K562 (cell line): ENCODE measurements at regions not wholly inside any gene's neighbourhood (a gene's known extent, or its start where the extent isn't known, plus 50 kb on each side); places are given as distances from the start of the nearest gene placed in this dataset.

Experiments used
- GTF2A2 ChIP-seq: IDR thresholded peaks from 2 replicates; pipeline ENCODE4 v1.6.1; 2016; ENCODE audit warnings: mild to moderate bottlenecking, missing genetic modification characterization, missing compliant biosample characterization
- POLR2B ChIP-seq: fragments of 450-650 bp; IDR thresholded peaks from 2 replicates; pipeline ENCODE4 v1.6.1; 2018; ENCODE audit warnings: low read depth; ENCODE audit not compliant: partially characterized antibody
- PRPF4 ChIP-seq: fragments of 200-400 bp; formaldehyde crosslinking; IDR thresholded peaks from one replicate; pipeline ENCODE4 v1.6.1; 2017; ENCODE audit warnings: low read length, low read depth, mild to moderate bottlenecking; ENCODE audit not compliant: insufficient read depth, poor library complexity, severe bottlenecking
- RBM34 ChIP-seq: fragments of 200-400 bp; formaldehyde crosslinking; IDR thresholded peaks from 2 replicates; pipeline ENCODE4 v1.6.1; 2018; ENCODE audit warnings: low read length, borderline replicate concordance; ENCODE audit not compliant: insufficient read depth
- RFX1 ChIP-seq: fragments of 450-650 bp; IDR thresholded peaks from 2 replicates; pipeline ENCODE4 v1.6.1; 2016; ENCODE audit warnings: mild to moderate bottlenecking, moderate library complexity
- TFAM ChIP-seq: fragments of 250-450 bp; sonication (Bioruptor Pico); conservative IDR thresholded peaks from 2 replicates; pipeline ENCODE4 v1.5.0; 2021; ENCODE audit warnings: mild to moderate bottlenecking, moderate library complexity
- ZKSCAN1 ChIP-seq: fragments of 150-350 bp; IDR thresholded peaks from 2 replicates; pipeline ENCODE4 v1.6.1; 2016; ENCODE audit warnings: low read depth, low read length
- ZNF184 ChIP-seq: sonication (generic); formaldehyde crosslinking; IDR thresholded peaks from 2 replicates; pipeline ENCODE4 v1.5.0; 2020; ENCODE audit warnings: missing genetic modification reagents
- ZNF57 ChIP-seq: fragments of 450-650 bp; formaldehyde crosslinking; IDR thresholded peaks from 2 replicates; pipeline ENCODE4 v1.4.0; 2020; ENCODE audit warnings: mild to moderate bottlenecking, moderate library complexity
- TF ChIP-seq, protein P1 (sequence below), 2 experiments: fragments of 450-650 bp; IDR thresholded peaks; 2 replicates each; pipeline ENCODE4 v1.6.1; 2016; ENCODE audit warnings: mild to moderate bottlenecking in 2 of 2, borderline replicate concordance in 1 of 2, low read depth in 1 of 2, moderate library complexity in 1 of 2
- TF ChIP-seq, protein P2 (sequence below), 3 experiments: fragments of 200-800 bp in 1 of 3; fragments of 250-450 bp in 1 of 3; fragments of 450-650 bp in 1 of 3; sonication (Bioruptor Pico) in 1 of 3; sonication (Bioruptor generic) in 1 of 3; formaldehyde crosslinking in 1 of 3; IDR thresholded peaks; 2 replicates each; pipeline versions ENCODE4 v1.6.1 to v1.8.0; 2016 to 2022; ENCODE audit warnings: mild to moderate bottlenecking in 2 of 3, missing genetic modification characterization in 2 of 3, missing compliant biosample characterization in 1 of 3, moderate library complexity in 1 of 3
- TF ChIP-seq, protein P3 (sequence below): fragments of 200-800 bp; sonication (Bioruptor generic); IDR thresholded peaks from 2 replicates; pipeline ENCODE4 v1.6.1; 2017; ENCODE audit warnings: missing genetic modification characterization, missing compliant biosample characterization

DNA sequence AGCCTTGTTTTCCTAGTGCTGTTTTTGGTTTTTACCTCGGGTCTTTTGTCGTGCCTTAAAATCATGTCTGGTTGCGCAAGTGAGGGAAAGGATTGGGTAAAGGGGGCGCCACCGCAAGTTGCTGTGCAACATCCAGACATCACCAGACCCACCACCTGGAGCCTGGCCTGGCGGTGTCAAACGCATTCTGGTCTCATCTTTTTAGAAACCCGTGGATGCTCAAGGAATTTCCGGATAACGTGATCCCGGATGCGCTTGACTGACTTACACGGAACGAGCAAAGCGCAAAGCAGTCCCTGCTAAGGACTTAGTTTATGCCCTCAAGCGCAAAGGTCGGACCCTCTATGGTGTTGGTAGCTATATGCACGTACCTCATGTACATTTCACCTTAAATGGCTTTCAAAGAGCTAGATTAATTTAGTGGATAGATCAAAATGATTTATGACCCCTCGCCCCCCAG, 105.2 kb downstream of the OR2B2 start (continued):
- TF ChIP-seq, protein P1, sequence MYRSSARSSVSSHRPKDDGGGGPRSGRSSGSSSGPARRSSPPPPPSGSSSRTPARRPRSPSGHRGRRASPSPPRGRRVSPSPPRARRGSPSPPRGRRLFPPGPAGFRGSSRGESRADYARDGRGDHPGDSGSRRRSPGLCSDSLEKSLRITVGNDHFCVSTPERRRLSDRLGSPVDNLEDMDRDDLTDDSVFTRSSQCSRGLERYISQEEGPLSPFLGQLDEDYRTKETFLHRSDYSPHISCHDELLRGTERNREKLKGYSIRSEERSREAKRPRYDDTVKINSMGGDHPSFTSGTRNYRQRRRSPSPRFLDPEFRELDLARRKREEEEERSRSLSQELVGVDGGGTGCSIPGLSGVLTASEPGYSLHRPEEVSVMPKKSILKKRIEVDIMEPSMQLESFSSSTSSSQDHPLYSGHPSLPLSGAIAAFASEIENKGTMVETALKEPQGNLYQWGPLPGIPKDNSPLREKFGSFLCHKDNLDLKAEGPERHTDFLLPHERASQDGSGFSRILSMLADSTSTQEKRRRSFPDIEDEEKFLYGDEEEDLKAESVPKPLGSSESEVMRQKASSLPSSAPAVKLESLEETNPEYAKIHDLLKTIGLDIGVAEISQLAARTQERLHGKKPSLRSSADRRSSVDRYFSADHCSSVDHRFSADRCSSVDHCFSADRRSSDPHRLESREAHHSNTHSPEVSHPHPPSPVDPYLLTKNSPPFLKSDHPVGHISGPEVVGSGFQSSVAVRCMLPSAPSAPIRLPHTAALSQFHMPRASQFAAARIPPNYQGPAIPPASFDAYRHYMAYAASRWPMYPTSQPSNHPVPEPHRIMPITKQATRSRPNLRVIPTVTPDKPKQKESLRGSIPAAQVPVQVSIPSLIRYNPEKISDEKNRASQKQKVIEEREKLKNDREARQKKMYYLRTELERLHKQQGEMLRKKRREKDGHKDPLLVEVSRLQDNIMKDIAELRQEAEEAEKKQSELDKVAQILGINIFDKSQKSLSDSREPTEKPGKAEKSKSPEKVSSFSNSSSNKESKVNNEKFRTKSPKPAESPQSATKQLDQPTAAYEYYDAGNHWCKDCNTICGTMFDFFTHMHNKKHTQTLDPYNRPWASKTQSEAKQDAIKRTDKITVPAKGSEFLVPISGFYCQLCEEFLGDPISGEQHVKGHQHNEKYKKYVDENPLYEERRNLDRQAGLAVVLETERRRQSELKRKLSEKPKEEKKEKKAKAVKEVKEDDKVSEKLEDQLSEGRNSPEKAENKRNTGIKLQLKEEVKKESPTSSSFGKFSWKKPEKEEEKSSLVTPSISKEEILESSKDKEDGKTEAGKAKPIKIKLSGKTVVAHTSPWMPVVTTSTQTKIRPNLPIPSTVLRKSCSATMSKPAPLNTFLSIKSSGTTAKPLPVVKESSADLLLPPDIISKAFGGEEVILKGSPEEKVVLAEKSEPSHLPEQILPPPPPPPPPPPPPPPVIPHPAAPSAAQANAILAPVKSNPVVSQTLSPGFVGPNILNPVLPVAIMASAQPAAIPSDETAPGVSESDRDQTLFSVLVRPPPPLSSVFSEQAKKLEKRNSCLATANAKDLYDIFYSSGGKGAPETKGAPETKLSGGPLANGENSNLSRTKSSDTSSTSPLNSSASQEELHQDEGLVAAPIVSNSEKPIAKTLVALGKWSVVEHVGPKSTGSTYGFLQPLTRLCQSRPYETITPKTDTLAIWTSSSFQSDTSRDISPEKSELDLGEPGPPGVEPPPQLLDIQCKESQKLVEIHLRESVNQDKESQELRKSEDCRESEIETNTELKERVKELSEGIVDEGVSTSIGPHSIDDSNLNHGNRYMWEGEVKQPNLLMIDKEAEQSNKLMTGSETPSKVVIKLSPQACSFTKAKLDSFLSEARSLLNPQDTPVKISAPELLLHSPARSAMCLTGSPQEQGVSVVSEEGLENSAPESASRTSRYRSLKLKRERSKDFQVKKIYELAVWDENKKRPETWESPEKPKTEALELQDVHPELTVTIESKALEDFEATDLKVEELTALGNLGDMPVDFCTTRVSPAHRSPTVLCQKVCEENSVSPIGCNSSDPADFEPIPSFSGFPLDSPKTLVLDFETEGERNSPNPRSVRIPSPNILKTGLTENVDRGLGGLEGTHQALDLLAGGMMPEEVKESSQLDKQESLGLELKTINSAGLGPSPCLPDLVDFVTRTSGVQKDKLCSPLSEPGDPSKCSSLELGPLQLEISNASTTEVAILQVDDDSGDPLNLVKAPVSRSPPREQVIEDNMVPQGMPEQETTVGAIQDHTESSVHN (IDR thresholded peaks at IDR 0.05; ENCODE audit: borderline replicate concordance in 1 of 2, low read depth in 1 of 2) = no peak
- TF ChIP-seq, protein P2, sequence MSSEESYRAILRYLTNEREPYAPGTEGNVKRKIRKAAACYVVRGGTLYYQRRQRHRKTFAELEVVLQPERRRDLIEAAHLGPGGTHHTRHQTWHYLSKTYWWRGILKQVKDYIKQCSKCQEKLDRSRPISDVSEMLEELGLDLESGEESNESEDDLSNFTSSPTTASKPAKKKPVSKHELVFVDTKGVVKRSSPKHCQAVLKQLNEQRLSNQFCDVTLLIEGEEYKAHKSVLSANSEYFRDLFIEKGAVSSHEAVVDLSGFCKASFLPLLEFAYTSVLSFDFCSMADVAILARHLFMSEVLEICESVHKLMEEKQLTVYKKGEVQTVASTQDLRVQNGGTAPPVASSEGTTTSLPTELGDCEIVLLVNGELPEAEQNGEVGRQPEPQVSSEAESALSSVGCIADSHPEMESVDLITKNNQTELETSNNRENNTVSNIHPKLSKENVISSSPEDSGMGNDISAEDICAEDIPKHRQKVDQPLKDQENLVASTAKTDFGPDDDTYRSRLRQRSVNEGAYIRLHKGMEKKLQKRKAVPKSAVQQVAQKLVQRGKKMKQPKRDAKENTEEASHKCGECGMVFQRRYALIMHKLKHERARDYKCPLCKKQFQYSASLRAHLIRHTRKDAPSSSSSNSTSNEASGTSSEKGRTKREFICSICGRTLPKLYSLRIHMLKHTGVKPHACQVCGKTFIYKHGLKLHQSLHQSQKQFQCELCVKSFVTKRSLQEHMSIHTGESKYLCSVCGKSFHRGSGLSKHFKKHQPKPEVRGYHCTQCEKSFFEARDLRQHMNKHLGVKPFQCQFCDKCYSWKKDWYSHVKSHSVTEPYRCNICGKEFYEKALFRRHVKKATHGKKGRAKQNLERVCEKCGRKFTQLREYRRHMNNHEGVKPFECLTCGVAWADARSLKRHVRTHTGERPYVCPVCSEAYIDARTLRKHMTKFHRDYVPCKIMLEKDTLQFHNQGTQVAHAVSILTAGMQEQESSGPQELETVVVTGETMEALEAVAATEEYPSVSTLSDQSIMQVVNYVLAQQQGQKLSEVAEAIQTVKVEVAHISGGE (CRISPR knock-in tag; IDR thresholded peaks at IDR 0.05) = peak in 1 of 3 experiments; percentile 37; a peak in 1 of 6 replicates
- TF ChIP-seq RBM34 = no peak
- TF ChIP-seq, protein P3, sequence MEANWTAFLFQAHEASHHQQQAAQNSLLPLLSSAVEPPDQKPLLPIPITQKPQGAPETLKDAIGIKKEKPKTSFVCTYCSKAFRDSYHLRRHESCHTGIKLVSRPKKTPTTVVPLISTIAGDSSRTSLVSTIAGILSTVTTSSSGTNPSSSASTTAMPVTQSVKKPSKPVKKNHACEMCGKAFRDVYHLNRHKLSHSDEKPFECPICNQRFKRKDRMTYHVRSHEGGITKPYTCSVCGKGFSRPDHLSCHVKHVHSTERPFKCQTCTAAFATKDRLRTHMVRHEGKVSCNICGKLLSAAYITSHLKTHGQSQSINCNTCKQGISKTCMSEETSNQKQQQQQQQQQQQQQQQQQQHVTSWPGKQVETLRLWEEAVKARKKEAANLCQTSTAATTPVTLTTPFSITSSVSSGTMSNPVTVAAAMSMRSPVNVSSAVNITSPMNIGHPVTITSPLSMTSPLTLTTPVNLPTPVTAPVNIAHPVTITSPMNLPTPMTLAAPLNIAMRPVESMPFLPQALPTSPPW (CRISPR knock-in tag) = 0 out of 2 replicates have a peak, but pooled peaks have one; percentile 2
- no peak for TF ChIP-seq ZNF57 (CRISPR knock-in tag)
- no peak; the same call in 1 of the 2 replicates for TF ChIP-seq ZKSCAN1
- peak; percentile 2 for TF ChIP-seq POLR2B
- TF ChIP-seq ZNF184 (CRISPR knock-in tag) = no peak
- TF ChIP-seq RFX1 = peak; percentile 28; the same call in 1 of the 2 replicates
- no peak for TF ChIP-seq GTF2A2 (tag)
- no peak for TF ChIP-seq PRPF4
- TF ChIP-seq TFAM (CRISPR knock-in tag) = no peak
